ENCODE measurements at regions not wholly inside any gene's neighbourhood (a gene's known extent, or its start where the extent isn't known, plus 50 kb on each side); places are given as distances from the start of the nearest gene placed in this dataset.

- no peak for DNase-seq
These were observed 935.8 kb upstream of the RAG2 start for GRCh38 chr11:37533830-37534229.

GRCh38 chr11:37533087-37533486 lies 935.1 kb upstream of the RAG2 start:
- no peak for DNase-seq

DNA sequence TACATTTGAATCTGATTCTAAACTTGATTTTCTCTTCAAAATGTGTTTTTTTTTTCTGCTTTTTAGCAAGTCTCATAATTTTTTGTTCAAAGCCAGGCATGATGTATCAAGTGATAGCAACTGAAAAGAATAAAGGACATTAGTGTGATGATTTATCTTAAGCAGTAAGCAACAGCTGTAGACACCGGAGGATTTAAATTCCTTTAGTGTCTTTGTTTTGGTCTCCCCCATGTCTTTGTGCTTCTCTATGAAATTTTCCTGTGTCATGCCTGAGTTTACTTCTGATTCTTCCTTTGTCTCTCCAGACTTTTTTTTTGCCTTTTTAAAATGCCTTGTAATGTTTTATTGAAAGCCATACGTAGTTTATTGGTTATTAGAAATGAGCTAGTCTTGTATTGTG lies 934.2 kb upstream of the RAG2 start:
- DNase-seq, result no peak

GRCh38 chr11:37527545-37527944 lies 929.5 kb upstream of the RAG2 start:
- DNase-seq, result no peak

- no peak for DNase-seq
These were observed 927.3 kb upstream of the RAG2 start for GRCh38 chr11:37525336-37525735.

DNA sequence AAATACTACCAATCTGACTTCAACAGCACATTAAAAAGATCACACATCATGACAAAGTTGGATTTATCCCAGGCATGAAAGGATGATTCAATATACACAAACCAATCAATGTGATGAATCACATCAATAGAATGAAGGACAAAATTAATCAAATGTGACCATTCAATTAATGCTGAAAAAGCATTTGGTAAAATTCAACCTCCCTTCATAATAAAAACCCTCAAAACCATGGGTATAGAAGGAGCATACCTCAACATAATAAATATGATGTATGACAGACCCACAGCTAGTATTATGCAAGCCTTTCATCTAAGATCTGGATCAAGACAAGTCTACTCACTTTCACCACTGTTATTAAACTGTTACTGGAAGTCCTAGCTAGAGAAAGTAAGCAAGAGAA lies 921.7 kb upstream of the RAG2 start:
- no peak for DNase-seq

GRCh38 chr11:37512156-37512780 lies 914.2 kb upstream of the RAG2 start:
- no peak for DNase-seq

DNA sequence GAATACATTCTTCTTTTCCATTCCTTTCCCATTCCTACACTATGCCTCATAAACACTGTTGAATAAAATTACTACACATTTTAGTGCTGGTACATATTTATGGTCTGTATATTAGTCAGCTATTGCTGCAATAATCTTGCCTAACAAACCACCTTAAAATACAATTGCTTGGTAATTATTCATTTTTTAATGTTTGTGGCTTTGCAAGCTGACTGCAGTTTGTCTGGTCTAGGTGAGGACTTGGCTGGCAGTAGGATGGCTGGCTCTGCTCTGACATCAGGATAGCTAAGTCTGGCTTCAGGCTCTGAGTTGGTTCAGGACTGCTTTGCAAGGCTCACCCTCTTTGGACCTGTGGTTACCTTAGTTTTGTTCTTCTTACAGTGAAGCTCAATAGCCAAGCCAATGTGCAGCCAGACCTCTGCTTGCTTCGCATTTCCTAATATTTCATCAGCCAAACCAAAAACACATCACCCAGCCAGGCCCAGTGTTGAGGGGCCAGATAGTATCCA lies 913.4 kb upstream of the RAG2 start:
- DNase-seq, result no peak

DNA sequence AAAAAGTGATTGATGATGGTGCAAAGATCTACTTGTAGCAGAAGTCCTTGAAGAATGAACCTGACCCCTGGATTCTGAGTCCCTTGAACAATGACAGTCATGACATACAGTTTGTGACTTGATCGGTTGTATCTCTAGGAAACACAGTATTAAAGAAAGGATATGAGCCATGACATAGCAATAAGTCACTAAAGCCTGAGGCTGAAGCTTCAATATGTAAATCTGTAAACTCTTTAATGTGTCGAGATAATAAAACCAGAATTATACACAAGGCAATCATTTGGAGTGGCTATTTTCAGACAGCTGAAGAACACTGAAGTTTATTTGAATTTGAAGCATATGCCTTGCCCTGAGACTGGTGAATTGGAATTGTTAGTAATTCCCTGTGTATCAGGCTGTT lies 911.5 kb upstream of the RAG2 start:
- DNase-seq, result no peak

- DNase-seq, result no peak
These were observed 908.5 kb upstream of the RAG2 start for GRCh38 chr11:37506531-37506930.

- DNase-seq, result no peak
These were observed 907.4 kb upstream of the RAG2 start for GRCh38 chr11:37505406-37505805.

- DNase-seq, result no peak
These were observed 906.9 kb upstream of the RAG2 start for GRCh38 chr11:37504921-37505320.

DNA sequence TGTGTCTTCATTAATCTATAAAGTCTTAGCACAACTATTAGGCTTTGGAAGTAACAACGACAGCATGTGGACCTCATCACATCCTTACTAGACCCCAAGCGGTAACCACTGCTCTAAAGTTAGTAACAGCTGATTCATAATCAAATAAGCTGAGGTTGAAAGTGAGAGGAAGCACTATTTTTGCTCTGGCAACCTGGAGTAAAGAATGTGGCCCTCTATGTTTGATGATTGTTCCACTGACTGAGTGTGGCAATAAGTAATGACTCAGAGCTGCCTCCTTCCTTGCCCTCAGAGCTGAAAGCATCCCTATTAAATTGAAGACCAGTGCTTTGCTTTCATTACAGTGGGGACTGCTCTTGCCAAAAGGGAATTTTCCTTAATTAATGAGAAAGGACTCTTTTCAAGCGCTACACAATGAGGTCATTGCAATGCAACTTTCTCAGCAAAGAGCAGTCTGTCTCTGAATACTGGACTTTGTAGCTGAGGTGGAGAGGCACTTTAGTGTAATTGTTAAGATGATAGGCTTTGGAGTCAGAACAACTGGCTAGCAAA lies 906.1 kb upstream of the RAG2 start:
- DNase-seq, result peak in 3 of 58 donors; percentile 3 to 13 (median 8)

DNA sequence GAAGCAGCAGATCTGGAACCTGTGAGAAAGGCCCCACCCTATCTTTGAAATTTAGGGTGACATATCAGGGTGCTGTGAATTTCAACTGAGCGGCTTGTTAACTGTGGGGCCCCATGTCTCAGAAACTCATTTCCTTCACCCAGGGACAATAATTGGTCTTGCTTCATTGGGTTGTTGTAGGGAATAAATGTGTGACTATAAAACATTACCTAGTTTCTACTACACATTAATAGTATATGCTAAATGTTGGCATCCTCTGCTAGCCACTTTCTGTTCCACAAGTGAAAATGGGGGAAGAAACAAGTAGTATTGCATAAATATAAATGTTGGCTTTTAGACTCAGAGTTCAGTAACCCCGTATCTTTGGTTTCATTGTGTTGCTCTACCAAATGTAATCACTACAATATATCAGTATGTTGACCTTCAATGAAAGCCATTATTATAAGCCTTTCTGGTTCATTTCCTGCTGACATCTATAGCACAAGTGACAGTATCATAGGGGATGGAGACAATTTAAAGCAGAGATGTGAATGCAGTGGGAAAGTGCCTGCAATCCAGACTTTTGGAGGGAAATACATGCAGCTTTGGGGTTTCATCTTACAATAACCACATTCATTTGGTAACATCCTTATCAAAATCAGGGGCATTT lies 905.5 kb upstream of the RAG2 start:
- DNase-seq, result no peak

- no peak for DNase-seq
These were observed 904.2 kb upstream of the RAG2 start for GRCh38 chr11:37502202-37502601.

GRCh38 chr11:37500425-37500824 lies 902.4 kb upstream of the RAG2 start:
- DNase-seq, result no peak

DNA sequence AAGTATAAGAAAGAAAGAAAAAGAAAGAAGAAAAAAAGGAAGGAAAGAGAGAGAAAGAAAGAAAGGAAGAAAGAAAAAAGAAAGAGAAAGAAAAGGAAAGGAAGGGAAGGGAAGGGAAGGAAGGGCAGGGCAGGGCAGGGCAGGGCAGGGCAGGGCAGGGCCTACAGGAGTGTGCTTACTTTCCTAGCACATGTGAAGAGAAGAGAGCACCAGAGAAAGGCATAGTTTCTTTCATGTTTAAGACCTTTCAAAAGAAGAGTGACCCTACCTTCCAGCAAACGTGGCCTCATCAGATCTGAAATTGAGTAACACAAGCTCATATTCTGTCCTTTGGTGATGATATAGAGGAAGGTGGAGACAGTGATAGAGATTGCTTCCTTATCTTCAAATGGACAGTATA lies 899.3 kb upstream of the RAG2 start:
- DNase-seq, result no peak

- DNase-seq, result no peak
These were observed 898.2 kb upstream of the RAG2 start for GRCh38 chr11:37496201-37496600.

DNA sequence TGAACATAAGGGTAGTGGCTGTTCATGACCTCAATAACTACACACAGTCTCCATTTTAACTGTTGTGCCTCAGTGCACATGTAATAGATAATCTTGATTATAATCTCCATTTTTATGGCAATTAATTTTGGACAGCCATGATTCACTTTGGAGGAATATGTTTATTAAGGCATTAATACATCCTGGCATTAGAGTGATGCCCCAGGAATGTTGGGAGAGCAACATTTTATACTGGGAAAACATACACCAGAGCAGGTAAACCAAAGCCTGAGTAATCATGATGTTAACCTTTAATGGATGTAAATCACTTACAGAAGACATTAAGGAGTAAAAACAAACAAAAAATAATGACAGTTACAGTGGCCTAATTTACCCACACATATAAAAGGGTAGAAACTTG lies 886.3 kb upstream of the RAG2 start:
- DNase-seq, result no peak

DNA sequence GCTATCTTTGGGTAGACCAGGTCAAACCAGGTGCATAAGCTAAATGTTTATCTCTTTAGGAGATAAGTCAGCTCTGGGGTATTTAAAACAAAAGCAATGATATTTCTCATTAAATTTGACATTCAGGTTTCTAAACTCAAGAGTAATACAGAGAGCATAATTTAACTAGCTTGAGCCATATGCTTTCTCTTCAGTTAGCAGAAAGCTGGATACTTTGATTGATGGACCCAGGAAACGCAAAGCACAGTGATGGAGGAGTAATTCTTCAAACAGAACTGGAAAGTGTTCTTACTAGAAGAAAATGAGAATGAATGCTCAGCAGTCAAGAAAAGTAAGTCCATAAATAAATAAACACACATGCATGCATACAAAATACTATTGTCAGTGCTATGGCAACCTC lies 885.7 kb upstream of the RAG2 start:
- no peak for DNase-seq

- no peak for DNase-seq
These were observed 876.9 kb upstream of the RAG2 start for GRCh38 chr11:37474889-37475288.

GRCh38 chr11:37468344-37468743 lies 870.3 kb upstream of the RAG2 start:
- DNase-seq, result no peak

DNA sequence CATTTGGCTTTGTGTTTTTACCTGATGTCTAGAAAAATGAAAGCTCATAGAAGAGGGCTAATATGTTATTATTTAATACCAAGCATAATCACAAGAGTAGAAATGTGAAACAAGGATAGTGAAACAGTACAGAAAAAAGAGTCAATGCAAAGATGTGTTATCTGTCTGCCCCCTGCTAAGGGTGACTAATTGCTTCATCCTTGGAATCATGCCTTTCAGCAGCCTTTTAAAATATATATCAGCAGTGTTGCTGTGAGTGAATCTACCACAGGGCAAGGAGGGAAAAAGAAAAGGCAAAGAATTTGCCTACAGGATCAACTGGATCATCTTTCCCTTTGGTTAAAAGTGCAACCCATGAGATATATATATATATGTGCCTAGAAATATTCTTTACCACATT lies 867.2 kb upstream of the RAG2 start:
- DNase-seq, result no peak

Data from anterior cingulate cortex (tissue), 58 donors.